H1 (cell line): ENCODE measurements at regions not wholly inside any gene's neighbourhood (a gene's known extent, or its start where the extent isn't known, plus 50 kb on each side); places are given as distances from the start of the nearest gene placed in this dataset.

Experiments used
- BCL11A ChIP-seq, 2 experiments: IDR thresholded peaks; one replicate each; pipeline ENCODE4 v1.6.1; 2011; ENCODE audit warnings: low read depth in 2 of 2, low read length in 2 of 2, mild to moderate bottlenecking in 2 of 2
- BRCA1 ChIP-seq: IDR thresholded peaks from 2 replicates; pipeline ENCODE4 v1.6.1; 2012; ENCODE audit warnings: low read depth, low read length, improper control_type of control experiment
- CEBPB ChIP-seq: IDR thresholded peaks from 2 replicates; pipeline ENCODE4 v1.6.1; 2012; ENCODE audit warnings: low read depth, low read length
- CTCF ChIP-seq, 3 experiments: IDR thresholded peaks; 1 replicate in 2 of 3; 2 replicates in 1 of 3; pipeline versions ENCODE4 v1.5.1 to v1.6.1; 2011; ENCODE audit warnings: low read length in 3 of 3, mild to moderate bottlenecking in 3 of 3, inconsistent platforms in 2 of 3, low read depth in 1 of 3, moderate library complexity in 1 of 3; ENCODE audit not compliant: insufficient read depth in 1 of 3; ENCODE audit errors: control extremely low read depth in 1 of 3
- EP300 ChIP-seq, 2 experiments: IDR thresholded peaks; 1 replicate in 1 of 2; 2 replicates in 1 of 2; pipeline ENCODE4 v1.6.1; 2011 to 2012; ENCODE audit warnings: low read depth in 2 of 2, low read length in 2 of 2, mild to moderate bottlenecking in 2 of 2, borderline replicate concordance in 1 of 2, inconsistent platforms in 1 of 2, moderate library complexity in 1 of 2
- GTF2F1 ChIP-seq: IDR thresholded peaks from 2 replicates; pipeline ENCODE4 v1.6.1; 2012; ENCODE audit warnings: low read depth, low read length, improper control_type of control experiment, borderline replicate concordance
- POLR2A ChIP-seq, 2 experiments: IDR thresholded peaks; 1 replicate in 1 of 2; 2 replicates in 1 of 2; pipeline ENCODE4 v1.6.1; 2011; ENCODE audit warnings: low read depth in 2 of 2, low read length in 2 of 2, mild to moderate bottlenecking in 2 of 2; ENCODE audit errors: control extremely low read depth in 1 of 2
- RAD21 ChIP-seq, 2 experiments: IDR thresholded peaks in 1 of 2; conservative IDR thresholded peaks in 1 of 2; 2 replicates each; pipeline ENCODE4 v1.6.1; 2011; ENCODE audit warnings: low read depth in 2 of 2, low read length in 2 of 2, improper control_type of control experiment in 1 of 2, inconsistent platforms in 1 of 2, mild to moderate bottlenecking in 1 of 2, moderate library complexity in 1 of 2
- RXRA ChIP-seq: IDR thresholded peaks from 2 replicates; pipeline ENCODE4 v1.6.1; 2011; ENCODE audit warnings: low read depth, mild to moderate bottlenecking, low read length, moderate library complexity; ENCODE audit not compliant: insufficient read depth
- TAF1 ChIP-seq: IDR thresholded peaks from 2 replicates; pipeline ENCODE4 v1.6.1; 2011; ENCODE audit warnings: mild to moderate bottlenecking, low read depth, low read length
- ZNF274 ChIP-seq: IDR thresholded peaks from 2 replicates; pipeline ENCODE4 v1.7.0; 2012; ENCODE audit warnings: low read length, borderline replicate concordance; ENCODE audit errors: extremely low read depth

DNA sequence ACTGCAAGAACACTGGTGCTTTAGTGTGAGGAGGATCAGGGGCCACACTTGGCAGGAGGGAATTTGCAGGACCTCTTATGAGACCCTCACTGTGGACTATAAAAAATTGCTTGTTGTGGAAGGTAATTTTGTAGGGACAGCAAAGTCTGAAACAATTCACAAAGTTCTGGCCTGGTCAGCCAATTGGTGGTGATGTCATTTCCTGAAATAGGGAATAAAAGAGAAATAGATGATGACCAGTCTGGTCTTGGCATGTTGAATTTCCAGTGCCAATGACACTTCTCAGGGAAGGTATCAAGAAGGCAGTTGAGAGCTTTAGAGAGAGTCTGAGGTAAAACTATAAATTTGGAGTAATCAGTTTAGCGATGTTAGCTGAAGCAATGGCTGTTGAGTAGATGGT, 129.3 kb upstream of the LMNTD1 start:
- TF ChIP-seq GTF2F1: no peak
- TF ChIP-seq POLR2A (IDR thresholded peaks at IDR 0.05; ENCODE audit: control extremely low read depth in 1 of 2, low read depth in 2 of 2, low read length in 2 of 2): no peak
- TF ChIP-seq EP300 (IDR thresholded peaks at IDR 0.05; ENCODE audit: borderline replicate concordance in 1 of 2, low read depth in 2 of 2, low read length in 2 of 2): no peak
- no peak for TF ChIP-seq RAD21 (IDR thresholded peaks at IDR 0.05 in 1 of 2, conservative IDR thresholded peaks at IDR 0.05 in 1 of 2; ENCODE audit: low read depth in 2 of 2, low read length in 2 of 2)
- TF ChIP-seq TAF1: no peak
- no peak for TF ChIP-seq CEBPB
- TF ChIP-seq BRCA1: no peak
- no peak for TF ChIP-seq CTCF (IDR thresholded peaks at IDR 0.05; ENCODE audit: control extremely low read depth in 1 of 3, insufficient read depth in 1 of 3, low read depth in 1 of 3, low read length in 3 of 3)
- TF ChIP-seq ZNF274: no peak
- no peak for TF ChIP-seq RXRA
- no peak for TF ChIP-seq BCL11A (IDR thresholded peaks at IDR 0.05; ENCODE audit: low read depth in 2 of 2, low read length in 2 of 2)
